ENCODE measurements at regions not wholly inside any gene's neighbourhood (a gene's known extent, or its start where the extent isn't known, plus 50 kb on each side); places are given as distances from the start of the nearest gene placed in this dataset.

GRCh38 chr3:72250725-72251124 is 465.8 kb upstream of the PROK2 start:
- Histone ChIP-seq H3K27ac (no peak overlapping the region), H3K9me3 (no peaks in the 10 kb centered on the region), H3K36me3 (no peaks in the 10 kb centered on the region), H3K27me3 (no peaks in the 10 kb centered on the region), H3K4me3 (no peak overlapping the region), H3K4me1 (peaks cover 0 to 5% of the 10 kb centered on the region in 2 donors)
- in situ Hi-C loops (cut with MboI; ENCODE audit: low sequenced_read_pairs in 4 of 4) (no loop called here), intact Hi-C loops (cut with DNase I; ENCODE audit: low total_unique reads) (no loop called here)
- TF ChIP-seq CTCF (IDR thresholded peaks at IDR 0.05 in 4 of 5, conservative IDR thresholded peaks at IDR 0.05 in 1 of 5), result no peak
- TF ChIP-seq POLR2A (IDR thresholded peaks at IDR 0.05), result no peak
- ATAC-seq (no peak), DNase-seq (no peak)

- Histone ChIP-seq H3K4me1 (peaks cover 8 to 21% of the 10 kb centered on the region in 2 donors), H3K27me3 (no peaks in the 10 kb centered on the region), H3K9me3 (no peaks in the 10 kb centered on the region), H3K36me3 (no peaks in the 10 kb centered on the region), H3K27ac (no peak overlapping the region), H3K4me3 (no peak overlapping the region)
- DNase-seq (no peak), ATAC-seq (no peak)
- TF ChIP-seq CTCF (IDR thresholded peaks at IDR 0.05 in 4 of 5, conservative IDR thresholded peaks at IDR 0.05 in 1 of 5), result no peak
- no peak for TF ChIP-seq POLR2A (IDR thresholded peaks at IDR 0.05)
- in situ Hi-C loops (cut with MboI; ENCODE audit: low sequenced_read_pairs in 4 of 4) (no loop called here), intact Hi-C loops (cut with DNase I; ENCODE audit: low total_unique reads) (loop anchor here (10.0 kb wide), 1 partner anchor 196 kb away; the partner anchor contains the start of gene RYBP)
These were observed 463.9 kb upstream of the PROK2 start for GRCh38 chr3:72248869-72249268.

- no peaks in the 10 kb centered on the region for H3K36me3 ChIP-seq
- in situ Hi-C loops (cut with MboI; ENCODE audit: low sequenced_read_pairs in 4 of 4) (no loop called here), intact Hi-C loops (cut with DNase I; ENCODE audit: low total_unique reads) (loop anchor here (10.0 kb wide), 1 partner anchor 196 kb away; the partner anchor contains the start of gene RYBP)
- H3K27me3 ChIP-seq, result no peaks in the 10 kb centered on the region
- H3K27ac ChIP-seq, result no peak overlapping the region
- no peak overlapping the region for H3K4me3 ChIP-seq
- no peak for ATAC-seq
- no peak for DNase-seq
- H3K4me1 ChIP-seq, result peaks cover 8 to 21% of the 10 kb centered on the region in 2 donors
- TF ChIP-seq POLR2A (IDR thresholded peaks at IDR 0.05) (no peak), CTCF (IDR thresholded peaks at IDR 0.05 in 4 of 5, conservative IDR thresholded peaks at IDR 0.05 in 1 of 5) (no peak)
- H3K9me3 ChIP-seq, result no peaks in the 10 kb centered on the region
These were observed 463.4 kb upstream of the PROK2 start for GRCh38 chr3:72248389-72248761.

DNA sequence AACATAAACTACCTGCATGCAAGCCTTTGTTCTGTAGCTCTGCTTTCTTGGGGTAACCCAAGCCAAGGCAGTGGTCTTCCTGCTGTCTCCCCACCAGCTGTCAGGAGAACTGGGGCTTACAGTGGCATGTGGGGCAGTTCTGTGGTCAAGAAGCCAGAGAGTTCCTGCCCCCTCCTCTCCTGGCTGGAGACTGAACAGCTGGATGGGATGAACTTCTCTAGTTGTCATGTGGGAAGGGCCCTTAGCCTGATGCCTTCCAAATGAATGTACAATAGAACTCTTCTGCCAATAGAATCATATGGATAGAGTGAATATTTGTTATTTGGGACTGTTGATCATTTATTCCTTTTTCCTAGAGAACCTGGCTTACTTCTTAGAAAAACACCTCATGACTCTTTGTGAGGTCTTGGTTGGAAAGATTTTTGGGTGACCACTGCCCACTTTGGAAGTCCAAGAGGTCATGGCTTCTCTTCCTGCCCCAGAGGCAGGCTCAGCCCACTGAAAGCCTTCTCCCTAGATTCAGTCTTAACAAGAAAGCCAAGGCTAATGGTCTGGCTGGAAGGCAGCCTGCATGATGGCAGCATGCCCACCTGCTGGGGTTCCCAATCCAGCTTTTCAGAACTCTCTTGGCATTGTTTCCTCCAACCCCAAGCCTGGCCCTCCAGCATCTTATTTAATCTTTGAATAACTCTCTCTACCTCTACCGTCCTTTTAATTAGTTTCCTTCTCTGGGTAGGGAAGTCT is 462.9 kb upstream of the PROK2 start:
- no peak for TF ChIP-seq CTCF (IDR thresholded peaks at IDR 0.05 in 4 of 5, conservative IDR thresholded peaks at IDR 0.05 in 1 of 5)
- no peak for TF ChIP-seq POLR2A (IDR thresholded peaks at IDR 0.05)
- Histone ChIP-seq H3K27ac (no peak overlapping the region), H3K36me3 (no peaks in the 10 kb centered on the region), H3K4me3 (no peak overlapping the region), H3K4me1 (peaks cover 8 to 21% of the 10 kb centered on the region in 2 donors), H3K9me3 (no peaks in the 10 kb centered on the region), H3K27me3 (no peaks in the 10 kb centered on the region)
- ATAC-seq (no peak), DNase-seq (no peak)
- in situ Hi-C loops (cut with MboI; ENCODE audit: low sequenced_read_pairs in 4 of 4) (no loop called here), intact Hi-C loops (cut with DNase I; ENCODE audit: low total_unique reads) (loop anchor here (10.0 kb wide), 1 partner anchor 197 kb away; the partner anchor contains the start of gene RYBP)

Data from gastrocnemius medialis (tissue), 4 donors.